Keratinocyte (primary cell): ENCODE measurements at regions not wholly inside any gene's neighbourhood (a gene's known extent, or its start where the extent isn't known, plus 50 kb on each side); places are given as distances from the start of the nearest gene placed in this dataset.
A peak's percentile ranks its signal among the peaks of the same experiment; 100 is the strongest.

Source experiments
- DNase-seq: peaks from one replicate; pipeline ENCODE4 v3.0.0-alpha.2; 2011; ENCODE audit warnings: low read depth, missing footprints, low spot score
- FAIRE-seq: peaks from 2 replicates; lab custom pipeline; 2011; peaks lifted over from hg19 to GRCh38; lab: Jason Lieb, UNC
- H2AFZ ChIP-seq: 2 replicates; pipeline ENCODE4 v1.6.0; 2012; ENCODE audit warnings: low read length, control low read depth, inconsistent platforms; ENCODE audit not compliant: control insufficient read depth
- H3K27ac ChIP-seq: 2 replicates; pipeline ENCODE4 v1.5.1; 2011; ENCODE audit warnings: low read length; ENCODE audit not compliant: control insufficient read depth, insufficient read depth
- H3K27me3 ChIP-seq: 3 replicates; pipeline ENCODE4 v1.6.0; 2011; ENCODE audit warnings: low read length; ENCODE audit not compliant: control insufficient read depth, insufficient read depth; ENCODE audit errors: extremely low read depth
- H3K36me3 ChIP-seq, 2 experiments: 2 replicates in 1 of 2; 3 replicates in 1 of 2; pipeline ENCODE4 v1.5.1; 2011; ENCODE audit warnings: low read length in 2 of 2, mild to moderate bottlenecking in 1 of 2; ENCODE audit not compliant: control insufficient read depth in 2 of 2, insufficient read depth in 2 of 2; ENCODE audit errors: extremely low read depth in 1 of 2
- H3K4me1 ChIP-seq: 3 replicates; pipeline ENCODE4 v1.5.1; 2011; ENCODE audit warnings: low read length; ENCODE audit not compliant: control insufficient read depth, insufficient read depth; ENCODE audit errors: extremely low read depth
- H3K4me2 ChIP-seq: 3 replicates; pipeline ENCODE4 v1.6.0; 2011; ENCODE audit warnings: low read depth, low read length; ENCODE audit not compliant: control insufficient read depth, insufficient read depth; ENCODE audit errors: extremely low read depth
- H3K4me3 ChIP-seq, 3 experiments: fragments of 200-600 bp in 1 of 3; sonication (generic) in 1 of 3; 2 replicates in 2 of 3; 3 replicates in 1 of 3; pipeline ENCODE4 v1.5.1; 2011 to 2016; ENCODE audit warnings: low read length in 3 of 3, mild to moderate bottlenecking in 3 of 3, control low read depth in 2 of 3, inconsistent platforms in 1 of 3, low read depth in 1 of 3, mixed read lengths in 1 of 3, mixed run types in 1 of 3, moderate library complexity in 1 of 3; ENCODE audit not compliant: control insufficient read depth in 2 of 3, insufficient read depth in 2 of 3; ENCODE audit errors: extremely low read depth in 1 of 3
- H3K79me2 ChIP-seq: 2 replicates; pipeline ENCODE4 v1.6.0; 2012; ENCODE audit warnings: low read length; ENCODE audit not compliant: control insufficient read depth, insufficient read depth
- H3K9ac ChIP-seq: 3 replicates; pipeline ENCODE4 v1.6.0; 2011; ENCODE audit warnings: low read length; ENCODE audit not compliant: control insufficient read depth, insufficient read depth; ENCODE audit errors: extremely low read depth
- H3K9me1 ChIP-seq: 3 replicates; pipeline ENCODE4 v1.6.0; 2011; ENCODE audit warnings: low read length; ENCODE audit not compliant: control insufficient read depth, insufficient read depth; ENCODE audit errors: extremely low read depth
- H3K9me3 ChIP-seq: 2 replicates; pipeline ENCODE4 v1.5.1; 2012; ENCODE audit warnings: low read depth, low read length; ENCODE audit not compliant: control insufficient read depth
- H4K20me1 ChIP-seq: 3 replicates; pipeline ENCODE4 v1.6.0; 2011; ENCODE audit warnings: low read length; ENCODE audit not compliant: control insufficient read depth, insufficient read depth; ENCODE audit errors: extremely low read depth
- EZH2 ChIP-seq: IDR thresholded peaks from one replicate; pipeline ENCODE4 v1.6.1; 2012; ENCODE audit warnings: inconsistent platforms, mild to moderate bottlenecking, low read length, moderate library complexity
- dilution Hi-C: fragments of 300-500 bp; cut with MboI; formaldehyde crosslinking; loops from one replicate; pipeline ENCODE4 v1.7.0; 2020; ENCODE audit warnings: low sequenced_read_pairs; ENCODE audit not compliant: extremely low pct_ligation_motif_present
- TF ChIP-seq, protein P1 (sequence below), 3 experiments: IDR thresholded peaks in 1 of 3; conservative IDR thresholded peaks in 1 of 3; optimal IDR thresholded peaks in 1 of 3; 2 replicates in 2 of 3; 3 replicates in 1 of 3; pipeline versions ENCODE3 to v1.5.1; 2011; ENCODE audit warnings: low read length in 3 of 3, mild to moderate bottlenecking in 3 of 3, moderate library complexity in 2 of 3, control low read depth in 1 of 3, inconsistent platforms in 1 of 3; ENCODE audit not compliant: insufficient read depth in 2 of 3; ENCODE audit errors: extremely low read depth in 1 of 3

DNA sequence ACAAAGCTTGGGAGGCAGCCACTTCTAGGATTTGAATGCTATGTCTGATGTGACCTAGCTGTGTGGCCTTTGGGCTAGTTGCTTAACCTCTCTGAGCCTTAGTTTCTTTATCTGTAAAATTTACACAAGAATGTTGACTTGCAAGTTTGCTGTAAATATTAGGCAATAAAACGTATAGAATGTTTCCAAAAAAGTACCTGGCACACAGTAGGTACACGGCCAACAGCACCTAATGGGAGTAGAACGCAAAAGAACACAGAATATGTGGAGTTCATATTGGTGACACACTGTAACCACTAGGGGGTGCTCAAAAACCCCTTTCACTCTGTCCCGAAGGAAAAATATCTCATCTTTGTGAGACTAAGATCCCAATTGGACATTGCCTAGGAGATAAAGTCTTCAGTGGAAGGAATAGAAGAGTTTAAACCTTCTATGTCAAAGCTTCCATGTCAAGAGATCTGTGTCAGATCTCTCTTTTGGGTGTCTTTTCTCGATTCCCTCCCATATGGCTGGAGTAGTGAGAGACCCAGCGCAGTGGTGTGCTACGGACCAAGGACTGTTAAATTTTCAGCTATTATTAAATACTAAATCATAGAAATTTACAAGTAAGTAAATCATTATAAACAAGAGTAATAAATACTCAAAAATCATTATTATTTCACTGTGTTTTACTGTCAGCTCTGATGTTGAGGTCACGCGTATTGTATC, 145.4 kb upstream of the RAD23B start:
- Histone ChIP-seq H3K9me3 (no peaks in the 10 kb centered on the region), H3K27me3 (peaks cover 9% of the 10 kb centered on the region), H3K36me3 (no peaks in the 10 kb centered on the region), H3K79me2 (no peaks in the 10 kb centered on the region), H2AFZ (no peak overlapping the region), H3K4me2 (no peak overlapping the region), H3K4me1 (no peaks in the 10 kb centered on the region), H3K4me3 (no peak overlapping the region), H3K27ac (no peak overlapping the region), H4K20me1 (no peaks in the 10 kb centered on the region), H3K9ac (no peak overlapping the region), H3K9me1 (no peaks in the 10 kb centered on the region)
- no peak for DNase-seq
- no peak for TF ChIP-seq EZH2
- TF ChIP-seq, protein P1, sequence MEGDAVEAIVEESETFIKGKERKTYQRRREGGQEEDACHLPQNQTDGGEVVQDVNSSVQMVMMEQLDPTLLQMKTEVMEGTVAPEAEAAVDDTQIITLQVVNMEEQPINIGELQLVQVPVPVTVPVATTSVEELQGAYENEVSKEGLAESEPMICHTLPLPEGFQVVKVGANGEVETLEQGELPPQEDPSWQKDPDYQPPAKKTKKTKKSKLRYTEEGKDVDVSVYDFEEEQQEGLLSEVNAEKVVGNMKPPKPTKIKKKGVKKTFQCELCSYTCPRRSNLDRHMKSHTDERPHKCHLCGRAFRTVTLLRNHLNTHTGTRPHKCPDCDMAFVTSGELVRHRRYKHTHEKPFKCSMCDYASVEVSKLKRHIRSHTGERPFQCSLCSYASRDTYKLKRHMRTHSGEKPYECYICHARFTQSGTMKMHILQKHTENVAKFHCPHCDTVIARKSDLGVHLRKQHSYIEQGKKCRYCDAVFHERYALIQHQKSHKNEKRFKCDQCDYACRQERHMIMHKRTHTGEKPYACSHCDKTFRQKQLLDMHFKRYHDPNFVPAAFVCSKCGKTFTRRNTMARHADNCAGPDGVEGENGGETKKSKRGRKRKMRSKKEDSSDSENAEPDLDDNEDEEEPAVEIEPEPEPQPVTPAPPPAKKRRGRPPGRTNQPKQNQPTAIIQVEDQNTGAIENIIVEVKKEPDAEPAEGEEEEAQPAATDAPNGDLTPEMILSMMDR (optimal IDR thresholded peaks at IDR 0.05 in 1 of 3, IDR thresholded peaks at IDR 0.05 in 1 of 3, conservative IDR thresholded peaks at IDR 0.05 in 1 of 3; ENCODE audit: extremely low read depth in 1 of 3, insufficient read depth in 2 of 3, low read length in 3 of 3): peak; percentile 59 to 74 (median 71)
- peak; percentile 73 for FAIRE-seq
- dilution Hi-C loops: no loop called here

DNA sequence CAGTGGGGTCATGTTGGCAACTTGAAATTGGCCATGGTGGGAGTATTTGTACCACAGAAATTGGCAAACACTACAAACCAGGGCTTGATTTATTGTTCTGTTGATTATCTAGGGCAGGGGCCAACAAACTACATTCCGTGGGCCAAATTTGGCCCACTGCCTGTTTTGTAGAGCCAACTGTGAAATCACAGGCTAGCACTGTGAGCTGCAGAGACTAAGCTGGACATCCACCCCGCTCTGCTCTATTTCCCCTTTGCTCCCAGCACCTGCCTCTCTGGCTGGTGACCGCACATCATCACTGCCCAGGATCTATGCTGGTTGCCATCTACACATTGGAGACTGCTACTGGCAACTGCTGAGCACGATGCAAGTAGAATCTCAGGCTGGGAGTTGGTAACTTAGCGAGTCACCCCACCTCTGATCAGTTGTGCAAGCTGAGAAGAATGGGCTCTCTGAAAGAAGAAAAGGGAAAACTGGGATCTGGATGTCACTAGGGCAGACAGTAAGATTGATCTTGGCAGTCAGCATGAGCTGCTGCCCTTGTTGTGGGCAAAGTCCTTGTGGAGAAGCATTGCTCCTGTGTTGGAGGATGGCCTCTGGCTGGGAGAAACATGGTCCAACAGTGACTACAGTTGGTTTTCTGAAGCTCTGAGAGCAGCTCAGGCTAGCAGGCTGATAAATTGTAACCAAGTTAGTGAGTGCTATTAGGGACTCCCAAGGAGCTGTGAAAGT, 144.7 kb upstream of the RAD23B start:
- no peak for DNase-seq
- Histone ChIP-seq H3K79me2 (no peaks in the 10 kb centered on the region), H3K4me1 (no peaks in the 10 kb centered on the region), H2AFZ (no peak overlapping the region), H3K27me3 (peaks cover 9% of the 10 kb centered on the region), H3K9me3 (no peaks in the 10 kb centered on the region), H3K9me1 (no peaks in the 10 kb centered on the region), H4K20me1 (no peaks in the 10 kb centered on the region), H3K27ac (no peak overlapping the region), H3K36me3 (no peaks in the 10 kb centered on the region), H3K4me3 (no peak overlapping the region), H3K4me2 (no peak overlapping the region), H3K9ac (no peak overlapping the region)
- TF ChIP-seq EZH2: no peak
- no peak for FAIRE-seq
- dilution Hi-C loops: no loop called here
